Epidermal melanocyte (primary cell): ENCODE measurements at regions not wholly inside any gene's neighbourhood (a gene's known extent, or its start where the extent isn't known, plus 50 kb on each side); places are given as distances from the start of the nearest gene placed in this dataset.
"Not testable (repeated sequence)": the region's sequence is repeated elsewhere in the genome, so short reads cannot be mapped to it uniquely, and the experiment has no call there.

ENCODE experiments used
- DNase-seq: peaks from one replicate; pipeline ENCODE4 v3.0.0; 2011; ENCODE audit warnings: low spot score; ENCODE audit not compliant: insufficient read length

DNA sequence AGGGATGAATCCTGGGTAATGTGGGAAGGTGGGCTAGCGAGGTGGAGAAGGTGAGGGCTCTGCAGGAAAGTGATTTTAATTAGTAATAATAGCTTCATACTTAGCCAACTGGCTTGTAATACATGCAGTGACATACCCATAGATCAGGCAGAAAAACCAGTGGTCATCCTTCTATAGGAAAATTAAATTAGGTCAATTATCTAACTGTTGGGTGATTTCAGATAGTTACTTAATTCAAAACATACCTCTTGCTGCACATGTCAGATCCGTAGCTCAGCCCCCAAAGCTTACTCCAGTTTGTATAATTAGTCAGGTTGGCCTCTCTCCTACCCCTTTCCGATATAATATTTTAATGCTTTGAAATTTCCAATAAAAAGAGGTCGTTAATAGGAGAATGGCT is 137.0 kb downstream of the TMEM114 start:
- no peak for DNase-seq

DNA sequence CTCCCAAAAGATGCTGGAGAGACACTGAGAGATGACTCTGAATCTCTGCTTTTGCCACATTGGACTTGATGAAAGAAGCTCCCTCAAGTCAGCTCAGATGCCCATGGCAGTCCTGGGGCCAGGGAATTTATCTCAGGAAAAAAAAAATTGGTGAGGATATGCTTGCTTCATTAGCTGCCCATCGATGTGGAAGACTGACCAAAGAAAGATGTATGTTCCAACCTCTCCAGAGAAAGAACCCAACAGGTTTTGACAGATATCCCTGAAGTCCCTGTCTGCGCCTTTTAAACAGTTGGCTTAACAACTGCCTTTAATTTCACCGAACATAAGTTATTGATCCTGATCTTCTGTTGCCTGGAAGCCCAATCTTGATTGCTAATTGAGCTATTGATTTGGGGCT is 137.4 kb downstream of the TMEM114 start:
- DNase-seq: no peak

DNA sequence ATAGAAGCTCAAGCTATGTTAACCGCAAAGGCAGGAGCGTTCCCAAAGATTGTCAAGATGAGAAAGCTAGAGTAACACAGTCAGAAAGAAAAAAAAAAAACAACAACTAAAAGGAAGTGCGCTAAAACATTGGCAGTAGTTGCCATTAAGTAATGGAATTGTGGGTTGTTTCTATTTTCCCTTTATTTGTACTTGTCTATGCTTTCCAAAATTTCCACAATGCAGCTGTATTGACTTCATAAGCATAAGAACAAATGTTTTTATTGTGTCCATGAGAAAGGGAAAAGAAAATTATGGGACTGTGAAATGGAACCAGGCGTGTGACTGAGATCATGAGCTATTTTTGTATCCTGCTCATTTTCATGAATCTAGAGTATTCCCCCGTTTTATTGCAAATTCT is 153.4 kb downstream of the TMEM114 start:
- no peak for DNase-seq

DNA sequence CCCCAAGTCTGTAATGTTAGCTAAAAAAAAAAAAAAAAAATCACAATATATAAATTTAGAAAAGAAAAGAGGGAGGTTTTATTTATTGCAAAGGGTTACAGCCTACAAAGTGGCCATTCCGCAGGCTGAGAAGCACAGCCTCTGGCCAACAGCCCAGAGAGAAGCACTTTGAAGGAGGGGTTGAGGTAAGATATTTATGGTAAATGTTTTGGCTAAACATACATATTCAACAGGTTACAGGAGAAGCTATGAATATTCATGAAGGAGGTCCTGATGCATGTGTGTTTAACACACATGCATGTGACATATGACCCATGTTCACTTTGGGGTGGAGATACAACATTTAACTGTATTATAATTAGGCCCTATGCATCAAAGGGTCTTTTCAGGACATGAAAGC is 158.5 kb downstream of the TMEM114 start:
- DNase-seq: no peak

DNA sequence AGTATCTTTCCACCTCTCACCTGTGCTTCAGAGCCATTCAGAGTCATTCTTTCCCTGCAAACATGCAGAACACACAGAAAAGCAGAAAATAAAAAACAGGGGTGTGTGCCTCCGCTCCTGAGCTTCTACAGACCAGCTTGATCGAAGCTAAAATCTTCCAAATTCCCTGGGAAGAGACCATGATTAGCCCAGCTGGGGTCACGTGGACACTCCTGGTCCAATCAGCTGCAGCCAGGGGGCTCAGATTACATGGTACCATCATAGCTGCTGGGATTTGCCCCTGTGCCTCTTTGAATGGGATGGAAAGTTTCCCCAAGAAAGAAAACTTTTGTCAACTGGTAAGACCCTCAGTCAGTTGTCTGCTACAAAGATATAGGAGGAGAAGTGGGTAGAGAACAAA is 159.9 kb downstream of the TMEM114 start:
- no peak for DNase-seq

DNA sequence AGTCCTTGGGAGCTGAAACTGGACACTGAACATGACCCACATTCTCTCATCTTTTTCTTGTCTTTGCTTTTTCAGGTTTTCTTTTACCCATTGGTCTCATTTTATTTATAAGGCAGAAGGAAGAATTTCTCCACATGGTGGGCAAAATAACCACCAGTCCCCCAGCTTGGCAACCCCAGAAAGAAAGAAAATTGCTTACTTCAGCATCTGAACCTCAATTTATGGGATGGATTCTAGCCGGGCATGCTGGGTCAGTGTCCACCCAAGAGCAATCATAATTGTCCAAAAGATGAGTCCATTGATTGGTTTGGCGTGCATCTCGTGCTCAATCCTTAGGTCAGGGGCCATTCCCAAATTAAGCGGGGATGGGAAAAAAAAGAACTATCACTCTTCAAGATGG is 163.7 kb downstream of the TMEM114 start:
- no peak for DNase-seq

DNA sequence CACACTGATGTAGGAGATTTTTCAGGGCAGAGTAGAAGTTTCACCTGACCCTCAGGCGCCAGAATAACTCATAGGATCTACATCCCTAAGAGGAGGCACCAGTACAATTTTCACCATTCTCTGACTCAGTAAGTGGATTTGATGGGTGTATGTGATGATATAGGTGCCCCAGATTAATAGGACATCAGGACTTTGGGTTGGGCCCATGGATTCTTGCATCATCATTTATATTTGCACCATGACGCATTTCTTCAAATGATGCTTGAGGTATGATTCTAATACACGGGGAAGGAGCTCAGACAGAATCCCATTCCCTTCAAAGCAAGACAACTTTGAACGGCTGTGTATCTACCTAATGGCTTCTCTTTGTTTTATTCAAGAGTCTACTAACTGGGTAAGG is 173.2 kb downstream of the TMEM114 start:
- no peak for DNase-seq

DNA sequence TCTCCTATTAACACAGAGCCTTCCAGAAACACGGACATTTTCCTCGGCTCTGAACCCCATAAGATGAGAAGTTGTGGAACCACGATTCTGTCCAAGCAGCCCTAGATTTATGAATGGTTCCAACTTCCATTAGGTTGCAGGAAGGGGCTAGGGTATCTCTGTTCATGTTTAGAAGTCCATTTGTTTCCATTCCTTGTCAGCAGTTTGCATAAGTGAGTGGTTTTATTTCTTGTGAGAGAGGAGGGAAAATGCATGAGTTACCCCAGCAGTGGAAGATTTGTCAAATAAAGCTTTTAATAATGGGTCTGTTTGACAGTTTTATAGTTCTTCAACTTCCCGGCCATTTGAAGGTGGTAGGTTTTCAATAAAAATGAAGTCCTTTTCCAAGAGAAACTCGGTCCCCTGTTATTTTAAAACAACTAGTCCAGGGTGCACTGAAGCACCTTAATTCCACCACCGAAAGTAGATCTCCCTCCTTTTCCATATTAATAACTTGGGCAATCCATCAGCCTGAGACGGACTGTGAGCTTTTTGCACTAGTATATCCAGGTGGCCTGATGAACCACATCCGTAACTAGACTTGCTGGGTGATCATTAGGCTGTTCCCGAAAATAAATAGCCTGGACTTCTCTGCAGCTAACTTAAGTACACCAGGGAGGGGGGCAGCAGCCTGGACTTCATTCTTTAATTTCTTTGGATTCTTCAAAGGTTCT is 181.3 kb downstream of the TMEM114 start:
- no peak for DNase-seq

DNA sequence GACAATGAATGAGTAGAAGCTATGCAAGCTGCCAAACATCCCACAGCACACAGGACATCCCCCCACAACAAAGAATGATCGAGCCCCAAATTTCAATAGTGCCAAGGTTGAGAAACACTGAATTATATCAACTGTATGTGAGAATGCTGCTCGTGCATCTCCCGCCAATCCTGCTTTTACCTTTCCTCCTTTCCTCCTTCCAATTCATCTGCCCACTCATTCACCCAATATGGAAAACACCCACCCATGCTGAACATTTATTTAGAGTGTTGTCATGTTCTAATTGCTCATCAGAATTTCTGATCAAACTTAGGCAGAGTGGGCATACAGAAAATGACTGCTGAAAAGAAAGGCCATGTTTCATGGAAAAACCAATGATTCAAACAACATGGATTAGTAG is 183.0 kb downstream of the TMEM114 start:
- no peak for DNase-seq

DNA sequence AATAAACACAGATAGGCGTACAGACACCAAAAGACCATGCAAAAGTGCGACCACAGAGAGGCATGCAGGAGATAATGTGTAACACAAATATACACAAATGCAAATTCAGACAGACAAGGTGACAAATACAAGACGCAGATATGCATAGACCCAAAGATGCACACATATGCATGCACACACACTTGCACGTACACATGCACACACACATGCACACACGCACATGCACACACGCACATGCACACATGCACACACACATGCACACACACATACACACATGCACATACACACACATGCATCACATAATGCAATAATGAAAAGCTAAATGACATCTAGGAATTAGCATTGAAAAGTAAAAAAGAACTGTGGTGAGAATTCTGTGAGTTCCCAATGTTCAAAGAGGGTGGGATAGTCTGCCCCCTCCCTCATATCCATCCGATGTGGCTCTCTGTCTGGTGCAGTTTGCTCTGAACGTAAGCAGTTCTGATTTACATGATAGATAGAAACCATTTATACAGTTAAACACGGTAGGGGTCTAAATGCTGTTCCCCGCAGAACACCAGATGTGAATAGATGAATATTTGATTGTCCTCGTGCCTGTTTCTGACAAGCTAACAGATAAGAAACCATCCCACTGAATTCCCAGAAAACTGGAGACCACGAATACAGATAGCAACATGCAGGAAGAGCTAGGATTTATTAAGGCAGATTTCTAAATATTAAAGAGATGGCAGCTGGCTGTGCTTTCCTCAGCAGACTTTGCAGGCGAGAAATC is 186.1 kb downstream of the TMEM114 start:
- DNase-seq: no peak

DNA sequence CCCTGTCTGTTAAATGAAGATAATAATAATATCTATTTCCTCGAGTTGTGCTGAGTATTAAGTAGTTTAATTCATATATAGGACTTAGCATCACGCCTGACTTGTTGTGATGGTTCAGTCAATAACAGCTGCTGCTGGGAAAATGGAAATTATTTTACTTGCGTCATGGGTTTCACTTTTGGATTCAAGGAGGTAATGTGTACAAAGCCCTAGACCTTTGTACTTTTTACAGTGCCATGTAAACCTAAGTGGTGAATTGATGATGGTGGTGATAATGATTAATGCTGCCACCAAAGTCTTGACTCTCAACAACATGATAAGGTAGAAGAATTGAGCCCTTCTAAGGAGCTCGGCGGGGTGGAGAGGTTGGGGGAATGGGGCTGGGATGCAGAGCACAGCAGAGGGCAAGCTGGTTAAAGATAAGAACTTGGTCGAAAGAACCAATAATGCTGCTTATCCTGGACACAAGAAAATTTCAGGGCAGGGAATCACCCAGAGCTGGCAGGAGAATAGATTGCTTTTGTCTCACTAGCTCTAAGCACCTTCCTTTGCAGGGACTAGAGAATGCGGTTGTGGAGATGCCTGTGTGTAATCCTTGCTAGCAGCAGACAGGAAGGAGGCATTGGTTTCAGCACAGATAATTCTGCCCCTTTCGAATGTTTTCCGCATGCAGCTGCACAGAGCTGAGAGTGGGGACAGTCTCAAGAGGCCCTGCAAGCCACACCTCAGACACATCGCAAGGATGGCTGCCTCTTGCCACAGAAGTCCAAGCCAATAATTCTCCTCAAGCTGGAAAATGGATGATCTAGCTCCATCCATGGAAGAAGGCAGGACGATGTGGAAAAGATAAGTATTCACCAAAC is 187.1 kb downstream of the TMEM114 start:
- DNase-seq: no peak

DNA sequence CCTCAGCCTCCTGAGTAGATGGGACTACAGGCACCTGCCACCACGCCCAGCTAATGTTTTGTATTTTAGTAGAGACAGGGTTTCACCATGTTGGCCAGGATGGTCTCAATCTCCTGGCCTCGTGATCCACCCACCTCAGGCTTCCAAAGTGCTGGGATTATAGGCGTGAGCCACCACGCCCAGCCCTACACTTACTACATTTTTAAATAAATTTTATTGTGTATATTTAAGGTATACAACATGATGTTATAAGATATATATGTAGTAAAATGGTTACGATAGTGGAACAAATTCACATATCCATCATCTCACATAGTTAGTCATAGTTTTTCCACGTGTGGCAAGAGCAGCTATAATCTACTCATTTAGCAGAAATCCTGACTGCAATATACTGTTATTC is 189.6 kb downstream of the TMEM114 start:
- not testable (repeated sequence) for DNase-seq

DNA sequence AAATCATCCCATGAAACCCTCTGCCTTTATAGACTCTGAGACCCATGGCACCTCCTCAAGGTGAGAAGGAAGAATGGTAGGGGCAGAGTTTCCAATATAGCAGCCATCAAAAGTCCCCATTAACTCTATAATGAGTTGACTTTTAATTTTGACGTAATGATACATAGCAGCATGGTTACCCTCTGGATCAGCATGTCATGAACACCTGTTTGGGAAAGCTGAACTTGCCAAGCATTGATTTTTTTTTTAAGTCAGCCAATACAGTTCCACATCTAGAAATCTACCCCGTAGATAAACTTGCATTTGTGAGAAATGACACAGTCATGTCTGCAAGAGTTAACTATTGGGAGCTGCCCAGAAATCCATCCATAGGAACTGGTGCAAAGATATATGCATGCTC is 191.8 kb downstream of the TMEM114 start:
- no peak for DNase-seq

DNA sequence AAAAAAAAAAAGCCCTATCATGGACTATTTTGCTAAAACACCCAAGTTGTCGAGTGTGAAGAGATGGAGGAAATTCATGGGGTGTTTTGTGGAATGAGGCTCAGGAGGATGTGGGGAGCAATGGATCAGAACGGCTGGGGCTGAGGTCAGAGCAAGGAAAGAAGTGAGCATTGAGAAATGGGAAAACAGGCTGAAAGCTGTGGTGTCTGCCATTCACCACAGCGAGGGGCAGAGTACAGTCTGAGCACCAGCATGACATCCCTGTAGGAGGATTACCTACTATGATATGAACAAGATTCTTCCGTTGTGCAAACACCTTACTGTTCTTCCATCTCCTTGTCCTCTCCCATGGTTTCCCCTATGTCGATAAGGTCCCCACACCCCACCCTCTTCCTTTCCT is 193.1 kb downstream of the TMEM114 start:
- no peak for DNase-seq

DNA sequence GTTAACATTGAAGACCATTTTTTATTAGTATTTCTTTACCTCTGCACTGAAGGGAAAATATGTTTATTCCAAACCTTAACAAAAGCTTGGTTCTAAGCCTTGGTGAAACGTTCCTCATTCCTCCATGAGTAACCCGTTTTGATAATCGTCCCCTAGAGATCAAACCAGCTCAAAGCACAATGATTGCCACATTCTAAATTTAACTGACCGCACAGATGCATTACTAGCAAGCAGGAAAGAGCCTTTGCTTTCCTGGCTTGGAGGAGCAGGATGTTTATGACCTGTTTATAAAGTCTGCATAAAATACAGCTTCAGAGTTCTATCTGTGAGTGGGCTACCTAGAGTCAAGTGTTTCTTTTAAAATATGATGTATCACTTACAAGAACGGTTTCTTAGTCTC is 193.8 kb downstream of the TMEM114 start:
- DNase-seq: no peak

DNA sequence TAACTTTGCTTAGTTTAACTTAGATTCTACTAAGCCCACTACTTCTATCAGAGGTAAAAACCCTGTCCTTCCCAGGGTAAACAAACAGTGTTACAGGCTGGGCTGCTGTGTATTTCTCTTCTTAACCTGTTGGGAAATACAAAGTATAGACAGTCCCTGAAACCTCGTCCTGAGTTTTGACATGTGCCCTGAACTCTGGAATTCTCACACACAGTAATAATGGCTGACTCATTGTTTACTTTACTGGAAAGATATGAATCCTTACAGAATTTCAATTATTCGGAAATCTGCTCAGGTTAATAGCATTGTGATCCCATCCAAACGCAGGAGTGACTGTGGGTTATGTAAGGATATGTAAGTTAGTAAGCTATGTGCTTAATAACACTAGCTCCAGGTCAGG is 199.1 kb downstream of the TMEM114 start:
- DNase-seq: no peak

DNA sequence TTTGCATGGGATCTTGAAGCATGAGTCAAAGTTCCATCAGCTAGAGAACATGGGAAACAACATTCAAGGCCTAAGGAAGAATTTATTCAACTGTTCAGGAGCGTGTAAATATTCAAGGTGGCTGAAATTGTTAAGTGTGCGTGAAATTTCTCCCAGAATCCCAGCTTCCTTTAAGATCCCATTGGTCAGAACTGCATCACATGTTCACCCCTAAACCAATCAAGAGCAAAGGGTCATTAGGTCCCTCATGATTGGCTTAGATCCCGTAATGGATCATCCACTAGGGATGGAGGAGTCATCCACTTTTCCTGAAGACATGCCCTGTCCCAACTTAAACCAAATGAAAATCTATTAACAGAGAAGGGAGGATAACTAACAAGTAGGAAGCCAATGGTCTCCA is 201.6 kb downstream of the TMEM114 start:
- no peak for DNase-seq

DNA sequence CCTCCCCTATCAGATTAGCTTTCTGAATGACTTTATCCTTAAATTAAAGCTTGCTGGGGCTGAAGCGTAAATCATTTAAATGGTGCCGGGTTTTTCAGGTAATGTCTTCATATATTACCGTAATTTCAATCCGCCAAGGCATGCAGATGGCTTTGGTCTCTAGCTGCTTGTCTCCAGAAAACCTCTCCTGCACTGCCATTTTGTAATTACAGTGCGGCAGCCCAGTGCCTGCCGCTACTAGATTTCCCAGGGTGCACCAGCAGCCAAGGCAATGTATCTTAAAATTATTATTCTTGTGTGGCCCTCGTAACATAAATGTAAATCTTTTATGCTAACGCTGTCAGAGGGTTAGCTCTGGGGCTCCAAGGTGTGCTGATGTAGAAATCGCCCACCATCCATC is 208.5 kb downstream of the TMEM114 start:
- DNase-seq: no peak

DNA sequence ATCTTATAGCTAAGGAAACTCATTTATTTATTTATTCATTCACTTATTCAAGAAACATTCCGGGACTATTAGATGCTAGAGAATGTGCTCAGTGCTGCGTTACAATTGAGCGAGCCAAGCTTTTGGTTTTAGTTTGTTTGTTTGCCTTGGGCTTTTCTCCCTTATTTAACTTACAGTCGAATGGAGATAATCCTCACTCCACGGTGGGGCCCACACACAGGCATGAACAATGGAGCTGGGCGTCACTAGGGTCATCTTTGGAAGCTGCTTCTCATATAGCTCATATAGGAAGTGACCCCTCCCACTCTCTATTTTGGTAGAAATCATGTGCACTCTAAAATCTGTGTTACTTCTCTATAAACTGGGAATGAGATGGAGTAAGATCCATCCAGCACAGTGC is 210.0 kb downstream of the TMEM114 start:
- no peak for DNase-seq

DNA sequence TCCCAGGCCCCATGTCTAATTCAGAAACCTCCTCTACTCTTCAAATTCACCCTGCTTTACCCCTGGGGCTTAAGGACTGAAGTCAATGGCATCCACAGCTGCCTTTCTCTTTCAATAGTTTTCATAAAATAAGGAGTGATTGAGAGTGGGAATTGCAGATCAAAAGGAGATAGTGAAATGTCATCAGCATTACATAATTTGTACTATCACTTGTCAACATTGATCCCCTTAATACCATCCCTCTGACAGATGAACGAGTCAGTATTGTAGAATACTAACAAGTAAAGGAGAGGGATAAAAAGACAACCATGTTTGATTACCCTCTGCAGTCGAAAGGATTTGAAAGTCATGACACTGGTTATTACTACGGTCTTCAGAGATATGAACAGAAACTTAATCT is 212.4 kb downstream of the TMEM114 start:
- no peak for DNase-seq

DNA sequence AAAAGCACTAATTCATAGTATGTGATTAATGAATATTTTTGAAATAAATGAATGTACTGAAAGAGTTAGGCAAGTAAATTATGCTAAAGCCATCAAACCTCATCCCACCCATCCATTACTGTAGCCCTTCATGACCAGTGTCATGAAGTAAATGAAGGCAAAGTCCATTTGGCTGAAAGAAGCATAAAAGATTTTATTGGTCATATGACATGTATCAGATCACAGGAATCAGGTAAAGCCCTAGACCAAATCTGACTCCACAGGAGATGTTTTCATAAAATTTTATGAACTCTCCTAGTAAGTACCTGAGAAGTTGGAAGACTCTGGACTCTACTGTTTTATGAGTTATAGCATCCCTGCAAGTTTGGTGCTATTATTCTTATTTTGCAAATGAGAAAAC is 213.5 kb downstream of the TMEM114 start:
- no peak for DNase-seq

DNA sequence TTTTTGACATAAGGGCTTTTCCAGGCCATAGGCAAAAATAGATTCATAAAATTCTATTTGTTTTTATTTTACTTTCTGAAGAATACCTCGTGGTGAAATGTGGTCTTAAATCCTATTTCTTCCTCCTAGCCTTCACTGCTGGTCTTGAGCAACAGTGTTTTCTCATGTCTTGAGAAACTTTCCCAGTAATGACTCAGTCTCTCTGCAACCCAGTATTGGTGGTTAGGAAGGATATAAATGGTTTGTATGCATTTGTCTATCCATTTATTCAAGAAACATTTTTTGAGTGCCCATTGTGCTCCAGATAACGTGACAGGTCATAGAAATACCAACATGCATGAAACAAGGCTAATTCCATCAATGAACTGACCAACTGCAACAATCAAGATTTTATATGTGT is 213.9 kb downstream of the TMEM114 start:
- DNase-seq: no peak
